CD4-positive, alpha-beta T cell treated with Interleukin-21 for 1 hour (primary cell): ENCODE measurements at regions not wholly inside any gene's neighbourhood (a gene's known extent, or its start where the extent isn't known, plus 50 kb on each side); places are given as distances from the start of the nearest gene placed in this dataset.
"Not testable (repeated sequence)": the region's sequence is repeated elsewhere in the genome, so short reads cannot be mapped to it uniquely, and the experiment has no call there.

ENCODE experiments used
- DNase-seq: peaks from one replicate; pipeline ENCODE4 v3.0.0-alpha.2; 2020

DNA sequence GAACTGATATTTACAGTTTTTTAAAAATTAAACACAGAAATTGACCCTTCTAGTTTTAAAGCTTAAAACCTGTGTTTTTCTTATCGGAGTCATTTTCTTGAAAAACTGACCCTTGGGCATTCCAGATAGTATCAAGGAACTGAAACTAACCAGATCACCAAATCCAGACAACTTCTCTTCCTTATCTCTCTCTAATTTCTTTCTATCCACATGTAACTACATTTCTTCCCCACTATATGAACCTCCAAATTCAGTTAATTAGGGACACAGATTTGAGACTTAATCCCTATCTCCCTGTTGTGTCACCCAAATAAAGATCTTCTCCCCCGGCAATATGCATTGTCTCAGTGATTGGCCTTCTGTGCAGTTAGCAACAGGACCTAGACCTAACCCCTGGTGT lies 1643.0 kb upstream of the CDH6 start:
- no peak for DNase-seq

- DNase-seq: no peak
Observed at GRCh38 chr5:29548262-29548661, 1645.2 kb upstream of the CDH6 start.

DNA sequence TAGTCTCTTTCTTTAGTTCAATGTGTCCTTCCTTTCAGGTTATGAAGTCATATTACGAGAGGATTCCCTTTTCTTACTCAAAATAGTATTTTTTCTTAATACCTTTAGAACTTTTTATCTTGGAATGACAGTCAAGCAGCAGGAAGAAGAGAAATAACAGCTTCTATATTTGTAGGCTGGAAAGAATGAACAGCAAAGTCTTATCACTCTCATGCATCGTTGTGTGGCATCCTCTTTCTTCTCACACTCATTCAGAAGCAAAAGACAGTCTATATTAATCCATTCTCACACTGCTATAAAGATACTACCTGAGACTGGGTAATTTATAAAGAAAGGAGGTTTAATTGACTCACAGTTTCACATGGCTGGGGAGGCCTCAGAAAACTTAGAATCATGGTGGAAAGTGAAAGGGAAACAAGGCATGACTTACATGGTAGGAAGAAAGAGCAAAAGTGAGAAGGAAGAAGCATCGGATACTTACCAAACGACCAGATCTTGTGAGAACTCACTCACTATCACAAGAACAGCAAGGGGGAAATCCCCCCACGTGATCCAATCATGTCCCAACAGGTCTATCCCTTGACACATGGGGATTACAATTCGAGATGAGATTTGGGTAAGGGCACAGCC lies 1646.1 kb upstream of the CDH6 start:
- DNase-seq: no peak

DNA sequence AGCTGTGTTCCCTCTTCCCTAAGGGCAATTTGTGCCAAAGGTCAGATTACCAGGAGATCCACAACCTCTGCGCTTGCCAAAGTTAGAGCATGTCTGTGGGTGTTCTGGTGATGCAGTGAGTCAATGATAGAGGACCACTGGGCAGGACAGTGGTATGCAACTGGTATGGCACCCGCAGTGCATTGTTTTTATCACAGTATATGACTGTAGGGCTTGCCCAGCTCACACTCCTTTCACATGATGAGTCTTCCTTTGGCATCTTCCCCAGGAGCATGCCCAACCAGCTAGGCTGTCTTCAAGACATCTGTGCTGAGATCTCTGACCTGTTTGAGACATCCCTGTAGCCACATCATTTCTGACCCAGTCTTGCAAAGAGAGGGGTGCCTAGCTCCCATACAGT lies 1650.0 kb upstream of the CDH6 start:
- DNase-seq: no peak

- no peak for DNase-seq
Observed at GRCh38 chr5:29524227-29524626, 1669.3 kb upstream of the CDH6 start.

- DNase-seq: no peak
Observed at GRCh38 chr5:29518176-29518575, 1675.3 kb upstream of the CDH6 start.

GRCh38 chr5:29516224-29516623 lies 1677.3 kb upstream of the CDH6 start:
- no peak for DNase-seq

GRCh38 chr5:29508131-29508530 lies 1685.4 kb upstream of the CDH6 start:
- DNase-seq: no peak

GRCh38 chr5:29504411-29504810 lies 1689.1 kb upstream of the CDH6 start:
- no peak for DNase-seq

DNA sequence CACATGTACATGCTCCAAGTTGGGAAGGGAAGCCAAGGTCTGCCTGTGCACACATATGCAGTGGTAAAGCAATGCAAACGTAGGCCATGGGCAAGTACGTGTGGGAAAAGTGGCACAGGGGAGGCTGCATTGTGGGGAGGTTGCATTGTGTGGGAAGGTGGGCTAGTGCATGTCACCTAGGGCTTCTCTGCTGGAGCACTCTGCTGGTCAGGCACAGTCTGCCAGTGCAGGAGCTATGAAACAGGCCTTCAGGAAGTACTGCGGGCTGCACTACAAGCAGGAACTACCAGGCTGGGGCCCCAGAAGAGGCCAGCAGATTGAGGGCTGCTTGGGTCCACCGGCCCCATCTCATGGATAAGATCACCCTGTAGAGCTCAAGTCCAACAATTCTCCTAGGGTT lies 1694.6 kb upstream of the CDH6 start:
- DNase-seq: no peak

DNA sequence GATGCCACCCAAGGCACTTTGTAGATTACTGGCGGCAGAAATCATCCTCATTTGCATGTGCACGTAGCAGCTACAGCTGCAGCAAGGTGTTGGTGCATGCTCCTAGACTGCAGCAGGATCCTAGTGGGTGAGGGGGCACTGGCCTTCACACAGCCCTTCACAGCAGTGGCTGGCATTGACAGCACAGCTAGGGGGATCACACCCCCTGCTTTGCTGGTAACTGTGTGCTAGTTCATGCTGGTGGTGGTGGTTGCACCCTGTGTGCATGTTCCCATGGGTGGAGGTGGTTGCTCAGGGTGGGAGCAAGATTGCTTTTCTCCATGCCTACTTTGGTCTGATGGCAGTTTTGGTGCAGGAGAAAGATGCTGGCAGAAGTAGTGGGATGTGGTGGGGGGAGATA lies 1695.1 kb upstream of the CDH6 start:
- no peak for DNase-seq

GRCh38 chr5:29485333-29485732 lies 1708.2 kb upstream of the CDH6 start:
- DNase-seq: no peak

GRCh38 chr5:29469581-29469980 lies 1723.9 kb upstream of the CDH6 start:
- DNase-seq: no peak

GRCh38 chr5:29462241-29462640 lies 1731.2 kb upstream of the CDH6 start:
- DNase-seq: no peak

DNA sequence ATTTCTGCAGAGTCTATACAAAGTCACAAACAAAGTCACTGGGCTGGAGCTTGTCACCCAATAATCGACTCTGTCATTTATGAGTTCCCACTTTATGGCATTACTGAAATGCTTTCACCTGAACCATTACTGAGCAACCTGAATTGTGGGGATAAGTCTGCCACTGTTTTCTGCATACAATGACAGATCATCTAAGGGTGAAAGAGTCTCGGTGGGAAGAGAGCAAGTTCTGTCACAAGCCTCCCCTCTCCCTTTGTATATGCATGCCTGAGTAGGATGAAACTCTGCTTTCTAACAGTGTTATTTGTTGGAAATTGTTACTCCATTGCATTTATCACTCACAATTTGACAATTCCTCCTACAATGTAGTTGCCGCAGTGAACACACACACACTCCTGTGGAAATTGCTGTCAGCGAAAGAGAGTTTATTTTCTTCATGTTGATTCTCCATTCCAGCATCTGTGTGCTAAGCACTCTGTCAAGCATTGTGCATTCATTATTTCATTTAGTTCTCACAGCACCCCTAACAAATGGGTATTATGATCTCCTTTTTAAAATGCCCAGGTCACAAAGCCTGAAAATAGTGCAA lies 1732.4 kb upstream of the CDH6 start:
- no peak for DNase-seq

DNA sequence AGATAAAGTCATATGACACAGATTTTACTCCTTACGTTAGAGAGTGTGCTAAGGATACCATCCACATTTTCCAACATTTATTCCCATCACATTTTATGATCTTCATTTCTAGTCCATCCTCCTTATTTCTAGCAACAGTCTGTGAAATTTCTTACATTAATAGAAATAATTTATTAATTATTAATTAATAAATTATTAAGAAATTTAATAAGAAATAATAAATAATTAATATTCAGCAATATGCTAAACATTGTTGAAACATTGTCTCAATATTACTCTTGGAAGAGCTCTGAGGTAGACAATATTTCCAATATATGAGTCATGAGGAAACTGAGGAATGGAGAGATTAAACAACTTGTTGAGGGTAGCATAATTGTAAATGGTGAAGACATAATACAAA lies 1742.5 kb upstream of the CDH6 start:
- not testable (repeated sequence) for DNase-seq

DNA sequence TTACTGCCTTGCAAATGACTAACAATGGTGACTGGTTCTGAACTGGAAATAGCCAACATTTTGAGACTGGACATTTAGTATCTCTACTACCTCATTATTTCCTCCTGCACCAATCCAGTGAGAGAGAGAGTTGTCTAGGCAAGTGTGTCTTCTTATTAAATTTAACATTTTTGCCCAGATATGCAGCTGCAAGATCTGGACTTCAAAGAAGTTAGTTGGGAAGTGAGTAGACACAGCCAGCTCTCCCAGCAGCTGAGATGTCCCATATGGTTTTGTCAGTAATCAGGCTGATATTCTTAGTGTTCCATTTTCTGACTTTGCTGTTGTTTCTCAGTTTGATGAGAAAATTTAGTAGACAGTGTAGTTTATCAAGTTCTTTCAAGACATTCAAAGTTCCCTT lies 1778.8 kb upstream of the CDH6 start:
- no peak for DNase-seq

DNA sequence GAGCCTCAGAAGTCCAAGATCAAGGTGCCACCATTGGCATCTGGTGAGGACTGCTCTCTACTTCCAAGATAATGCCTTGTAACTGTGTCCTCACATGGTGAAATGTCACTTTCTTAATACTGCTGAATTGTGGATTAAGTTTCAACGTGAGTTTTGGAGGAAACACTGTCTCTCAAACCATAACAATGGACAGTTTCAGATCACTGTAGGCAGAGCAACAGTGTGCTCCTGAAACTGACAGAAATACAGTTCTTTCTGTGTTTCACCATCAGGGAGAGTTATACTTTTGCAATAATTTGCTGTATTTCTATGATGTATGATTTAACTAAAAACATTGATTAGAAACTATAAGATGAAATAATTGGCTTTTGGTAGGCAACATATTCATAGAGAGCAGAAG lies 1780.5 kb upstream of the CDH6 start:
- no peak for DNase-seq

DNA sequence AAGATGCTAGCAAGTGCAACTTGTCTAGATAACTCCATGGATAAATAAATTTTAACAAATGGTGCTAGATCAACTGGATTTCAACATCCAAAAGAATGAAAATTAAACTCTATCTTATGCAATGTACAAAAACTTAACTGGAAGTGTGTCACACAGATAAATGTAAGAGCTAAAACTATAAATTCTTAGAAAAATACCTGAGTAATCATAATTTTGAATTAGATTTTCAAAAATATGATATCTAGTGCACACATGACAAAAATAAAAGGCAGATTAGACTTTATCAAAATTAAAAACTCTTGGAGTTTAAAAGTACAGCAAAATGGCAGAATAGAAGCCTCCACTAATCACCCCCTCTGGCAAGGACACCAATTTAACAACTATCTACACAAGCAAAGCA lies 1791.2 kb upstream of the CDH6 start:
- DNase-seq: no peak

- DNase-seq: no peak
Observed at GRCh38 chr5:29389993-29390392, 1803.5 kb upstream of the CDH6 start.

DNA sequence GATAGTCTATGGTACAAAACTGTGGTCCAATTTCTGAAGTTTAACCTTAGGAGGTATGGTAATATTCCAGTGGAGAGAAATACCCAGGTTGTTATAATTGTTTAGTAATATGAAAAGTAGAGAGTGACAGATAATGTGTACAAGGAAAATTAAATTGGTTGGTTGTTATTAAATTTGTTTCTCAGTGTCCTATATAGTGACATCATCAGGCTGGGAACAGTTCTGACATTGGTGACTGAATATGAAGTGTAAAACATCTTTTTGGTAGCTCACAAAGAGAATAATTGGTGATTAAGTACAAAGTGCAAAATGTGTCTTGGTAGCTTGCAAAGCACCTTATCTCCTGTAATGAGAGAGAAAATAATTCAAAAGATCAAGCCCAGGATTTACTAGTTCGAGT lies 1806.1 kb upstream of the CDH6 start:
- DNase-seq: no peak

DNA sequence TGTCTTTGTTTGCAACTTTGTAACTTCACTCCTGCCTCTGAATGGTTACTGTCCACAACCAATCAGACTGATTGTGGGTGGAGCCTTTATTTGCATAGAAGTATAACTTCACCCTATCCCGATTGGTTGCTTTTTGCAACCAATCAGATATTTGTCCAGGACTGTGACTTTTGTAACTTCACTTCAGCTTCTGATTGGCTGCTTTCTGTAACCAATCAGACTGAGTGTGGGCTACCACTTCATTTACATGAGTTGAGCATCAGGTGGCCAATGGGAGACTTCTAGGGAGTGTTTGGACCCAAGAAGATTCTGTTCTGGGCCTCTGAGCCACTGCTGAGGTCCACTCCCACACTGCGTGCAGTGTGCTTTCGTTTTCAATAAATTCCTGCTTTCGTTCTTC lies 1810.7 kb upstream of the CDH6 start:
- DNase-seq: no peak

GRCh38 chr5:29380029-29380428 lies 1813.5 kb upstream of the CDH6 start:
- no peak for DNase-seq

- no peak for DNase-seq
Observed at GRCh38 chr5:29379619-29380018, 1813.9 kb upstream of the CDH6 start.

- no peak for DNase-seq
Observed at GRCh38 chr5:29378104-29378503, 1815.4 kb upstream of the CDH6 start.
